ENCODE measurements at regions not wholly inside any gene's neighbourhood (a gene's known extent, or its start where the extent isn't known, plus 50 kb on each side); places are given as distances from the start of the nearest gene placed in this dataset.

- no peak for DNase-seq (ENCODE audit: extremely low spot score)
- CTCF ChIA-PET, result interaction anchor here (0.7 to 3.1 kb wide), 20 partner anchors 10 to 145 kb away, joined by 3 to 17 read pairs (median 4); no protein-coding TSS in a partner anchor
- TF ChIP-seq CTCF (IDR thresholded peaks at IDR 0.05; ENCODE audit: control extremely low read depth, extremely low read depth, low read depth, missing control alignments), result no peak
- POLR2A ChIA-PET, result interaction anchor here (1.0 kb wide), 1 partner anchor 73 kb away, joined by 3 read pairs; no protein-coding TSS in a partner anchor
These were observed 93.0 kb downstream of the LYZL2 start for GRCh38 chr10:30536578-30536977.

GRCh38 chr10:30535677-30536076, 93.9 kb downstream of the LYZL2 start:
- POLR2A ChIA-PET, result no interaction called here
- no peak for TF ChIP-seq CTCF (IDR thresholded peaks at IDR 0.05; ENCODE audit: control extremely low read depth, extremely low read depth, low read depth, missing control alignments)
- DNase-seq (ENCODE audit: extremely low spot score), result no peak
- CTCF ChIA-PET, result interaction anchor here (0.8 to 2.1 kb wide), 11 partner anchors 26 to 144 kb away, joined by 3 to 17 read pairs (median 5); no protein-coding TSS in a partner anchor

DNA sequence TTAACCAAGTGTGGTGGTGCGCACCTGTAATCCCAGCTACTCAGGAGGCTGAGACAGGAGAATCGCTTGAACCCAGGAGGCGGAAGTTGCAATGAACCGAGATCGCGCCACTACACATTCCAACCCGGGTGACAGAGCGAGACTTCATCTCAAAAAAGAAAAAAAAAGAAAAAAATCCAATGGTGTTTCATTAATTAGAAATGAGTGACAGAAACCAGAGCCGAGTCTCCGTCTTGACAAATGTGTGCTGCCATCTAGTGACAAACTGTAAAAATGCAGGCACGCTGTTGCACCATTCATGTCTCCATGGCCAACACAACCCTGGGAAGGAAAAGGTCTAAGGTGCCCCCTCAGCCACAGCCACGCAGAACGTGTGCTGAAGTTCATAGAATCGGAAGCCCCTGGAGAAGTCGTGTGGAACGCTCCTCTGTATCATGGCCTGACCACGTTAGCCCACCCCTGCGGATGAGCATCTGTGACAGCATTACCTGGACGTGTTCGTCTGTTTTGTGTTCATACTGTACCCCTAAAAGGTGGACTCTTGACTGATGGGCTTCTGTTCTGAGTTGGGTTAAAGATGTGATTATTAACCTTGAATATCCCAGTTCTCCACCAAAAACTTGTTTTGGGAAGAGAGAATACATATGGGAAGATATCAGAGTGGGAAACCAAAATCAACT, 94.9 kb downstream of the LYZL2 start:
- ChIA-PET POLR2A (no interaction called here), CTCF (interaction anchor here (0.8 to 7.2 kb wide), 21 partner anchors 9 to 175 kb away, joined by 3 to 50 read pairs (median 5); no protein-coding TSS in a partner anchor)
- peak; percentile 67 for DNase-seq (ENCODE audit: extremely low spot score)
- peak; percentile 88 for TF ChIP-seq CTCF (IDR thresholded peaks at IDR 0.05; ENCODE audit: control extremely low read depth, extremely low read depth, low read depth, missing control alignments)

DNA sequence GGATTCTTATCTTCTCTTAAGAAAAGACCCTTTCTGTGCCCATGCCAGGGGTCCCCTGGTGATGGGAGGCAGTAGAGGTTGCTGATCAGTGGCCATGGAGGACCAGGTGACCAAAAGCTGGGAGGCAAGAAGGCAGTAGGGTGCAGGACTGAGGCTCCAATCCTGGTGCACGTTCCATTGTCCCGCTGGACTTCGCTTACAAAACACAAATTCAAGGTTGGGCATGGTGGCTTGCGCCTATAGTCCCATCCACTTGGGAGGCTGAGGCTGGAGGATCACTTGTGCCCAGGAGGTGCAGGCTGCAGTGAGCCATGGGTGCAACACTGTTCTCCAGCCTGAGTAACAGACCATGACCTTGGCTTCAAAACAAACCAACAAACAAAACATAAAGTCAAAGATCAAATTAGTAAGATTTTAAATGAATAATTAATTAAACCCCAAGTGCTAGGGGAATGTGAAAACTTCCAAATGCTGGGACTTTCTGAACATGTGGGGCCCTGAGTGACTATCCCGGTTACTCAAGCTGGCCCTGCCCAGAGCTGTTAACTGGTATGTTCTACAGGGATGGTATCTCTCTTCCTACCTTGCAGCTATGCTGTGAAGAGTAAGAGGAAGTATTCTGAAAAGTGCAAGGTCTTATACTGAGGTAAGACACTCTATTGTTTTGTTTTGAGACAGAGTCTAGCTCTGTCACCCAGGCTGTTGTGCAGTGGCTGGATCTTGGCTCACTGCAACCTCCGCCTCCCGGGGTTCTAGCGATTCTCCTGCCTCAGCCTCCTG, 97.6 kb downstream of the LYZL2 start:
- CTCF ChIA-PET, result interaction anchor here (0.8 to 7.2 kb wide), 12 partner anchors 11 to 173 kb away, joined by 3 to 50 read pairs (median 4); no protein-coding TSS in a partner anchor
- no peak for DNase-seq (ENCODE audit: extremely low spot score)
- TF ChIP-seq CTCF (IDR thresholded peaks at IDR 0.05; ENCODE audit: control extremely low read depth, extremely low read depth, low read depth, missing control alignments), result no peak
- POLR2A ChIA-PET, result interaction anchor here (1.0 kb wide), 1 partner anchor 90 kb away, joined by 3 read pairs; no protein-coding TSS in a partner anchor

GRCh38 chr10:30529373-30529998, 95.5 kb downstream of the MAP3K8 start:
- POLR2A ChIA-PET, result interaction anchor here (1.5 kb wide), 1 partner anchor 95 kb away, joined by 9 read pairs; the partner anchor contains the start of gene MAP3K8
- CTCF ChIA-PET, result interaction anchor here (0.9 to 7.2 kb wide), 11 partner anchors 11 to 135 kb away, joined by 3 to 50 read pairs (median 3); no protein-coding TSS in a partner anchor
- DNase-seq (ENCODE audit: extremely low spot score), result peak; percentile 66
- no peak for TF ChIP-seq CTCF (IDR thresholded peaks at IDR 0.05; ENCODE audit: control extremely low read depth, extremely low read depth, low read depth, missing control alignments)

- no peak for DNase-seq (ENCODE audit: extremely low spot score)
- CTCF ChIA-PET, result interaction anchor here (1.2 to 7.2 kb wide), 5 partner anchors 11 to 116 kb away, joined by 3 to 50 read pairs (median 5); no protein-coding TSS in a partner anchor
- POLR2A ChIA-PET, result no interaction called here
- TF ChIP-seq CTCF (IDR thresholded peaks at IDR 0.05; ENCODE audit: control extremely low read depth, extremely low read depth, low read depth, missing control alignments), result no peak
These were observed 94.4 kb downstream of the MAP3K8 start for GRCh38 chr10:30528429-30528786.
